ENCODE measurements at regions not wholly inside any gene's neighbourhood (a gene's known extent, or its start where the extent isn't known, plus 50 kb on each side); places are given as distances from the start of the nearest gene placed in this dataset.
"Not testable (repeated sequence)": the region's sequence is repeated elsewhere in the genome, so short reads cannot be mapped to it uniquely, and the experiment has no call there.

- DNase-seq (ENCODE audit: low spot score): no peak
Measured at GRCh38 chr13:30520571-30520970, 54.8 kb upstream of the HMGB1 start.

- no peak for DNase-seq (ENCODE audit: low spot score)
Measured at GRCh38 chr13:30523211-30523610, 57.5 kb upstream of the HMGB1 start.

GRCh38 chr13:30523817-30524216 lies 58.1 kb upstream of the HMGB1 start:
- not testable (repeated sequence) for DNase-seq (ENCODE audit: low spot score)

GRCh38 chr13:30525212-30525611 lies 59.5 kb upstream of the HMGB1 start:
- not testable (repeated sequence) for DNase-seq (ENCODE audit: low spot score)

GRCh38 chr13:30526612-30527495 lies 61.1 kb upstream of the HMGB1 start:
- DNase-seq (ENCODE audit: low spot score): no peak

GRCh38 chr13:30529085-30529834 lies 63.5 kb upstream of the HMGB1 start:
- no peak for DNase-seq (ENCODE audit: low spot score)

GRCh38 chr13:30535046-30535445 lies 69.3 kb upstream of the HMGB1 start:
- DNase-seq (ENCODE audit: low spot score): no peak

GRCh38 chr13:30545320-30545719 lies 72.4 kb upstream of the USPL1 start:
- no peak for DNase-seq (ENCODE audit: low spot score)

- not testable (repeated sequence) for DNase-seq (ENCODE audit: low spot score)
Measured at GRCh38 chr13:30548046-30548445, 69.7 kb upstream of the USPL1 start.

GRCh38 chr13:30551189-30551588 lies 66.5 kb upstream of the USPL1 start:
- DNase-seq (ENCODE audit: low spot score): peak; percentile 13

GRCh38 chr13:30552567-30552966 lies 65.2 kb upstream of the USPL1 start:
- DNase-seq (ENCODE audit: low spot score): no peak

- DNase-seq (ENCODE audit: low spot score): no peak
Measured at GRCh38 chr13:30559274-30559673, 58.4 kb upstream of the USPL1 start.

- DNase-seq (ENCODE audit: low spot score): no peak
Measured at GRCh38 chr13:30560212-30560611, 57.5 kb upstream of the USPL1 start.

GRCh38 chr13:30561511-30561910 lies 56.2 kb upstream of the USPL1 start:
- no peak for DNase-seq (ENCODE audit: low spot score)

GRCh38 chr13:30564489-30564888 lies 53.2 kb upstream of the USPL1 start:
- DNase-seq (ENCODE audit: low spot score): no peak

- DNase-seq (ENCODE audit: low spot score): no peak
Measured at GRCh38 chr13:30565658-30566057, 52.1 kb upstream of the USPL1 start.

- no peak for DNase-seq (ENCODE audit: low spot score)
Measured at GRCh38 chr13:30567072-30567471, 50.6 kb upstream of the USPL1 start.

Measured in COLO829 (cell line).